Thoracic aorta (tissue), 2 donors: ENCODE measurements at regions not wholly inside any gene's neighbourhood (a gene's known extent, or its start where the extent isn't known, plus 50 kb on each side); places are given as distances from the start of the nearest gene placed in this dataset.

Experiments
- ATAC-seq: fragments of 150-250 bp; one replicate; pipeline ENCODE4 v1.8.0; 2017; ENCODE audit warnings: low read depth; ENCODE audit not compliant: insufficient number of reproducible peaks, low FRiP score
- DNase-seq: peaks from one replicate; pipeline ENCODE4 v3.0.0-alpha.2; 2020; ENCODE audit warnings: low spot score
- H3K27ac ChIP-seq, 2 donors: fragments of 200-600 bp; sonication (generic); 1 replicate in 1 of 2; 2 replicates in 1 of 2; pipeline ENCODE4 v1.5.1; 2016; ENCODE audit warnings: mild to moderate bottlenecking in 2 of 2, moderate library complexity in 2 of 2
- H3K27me3 ChIP-seq: fragments of 200-600 bp; sonication (generic); replicated peaks from 2 replicates; pipeline ENCODE4 v1.6.0; 2016; ENCODE audit warnings: mild to moderate bottlenecking; ENCODE audit not compliant: insufficient read depth
- H3K36me3 ChIP-seq: fragments of 200-600 bp; sonication (generic); one replicate; pipeline ENCODE4 v1.5.1; 2016
- H3K4me1 ChIP-seq, 2 donors: fragments of 200-600 bp; sonication (generic); 1 replicate in 1 of 2; 2 replicates in 1 of 2; pipeline versions ENCODE4 v1.5.1 to v1.6.0; 2016; ENCODE audit warnings: low read depth in 2 of 2, mild to moderate bottlenecking in 1 of 2; ENCODE audit not compliant: control insufficient read depth in 1 of 2
- H3K4me3 ChIP-seq: fragments of 200-600 bp; sonication (generic); 2 replicates; pipeline ENCODE4 v1.5.1; 2016; ENCODE audit warnings: mild to moderate bottlenecking
- H3K9me3 ChIP-seq: fragments of 200-600 bp; sonication (generic); 2 replicates; pipeline ENCODE4 v1.5.1; 2016
- TF ChIP-seq, protein P1 (sequence below): fragments of 200-600 bp; sonication (generic); IDR thresholded peaks from one replicate; pipeline ENCODE4 v1.5.1; 2019; ENCODE audit warnings: antibody characterized with exemption

GRCh38 chr22:27628341-27628740, 173.2 kb downstream of the MN1 start:
- TF ChIP-seq, protein P1, sequence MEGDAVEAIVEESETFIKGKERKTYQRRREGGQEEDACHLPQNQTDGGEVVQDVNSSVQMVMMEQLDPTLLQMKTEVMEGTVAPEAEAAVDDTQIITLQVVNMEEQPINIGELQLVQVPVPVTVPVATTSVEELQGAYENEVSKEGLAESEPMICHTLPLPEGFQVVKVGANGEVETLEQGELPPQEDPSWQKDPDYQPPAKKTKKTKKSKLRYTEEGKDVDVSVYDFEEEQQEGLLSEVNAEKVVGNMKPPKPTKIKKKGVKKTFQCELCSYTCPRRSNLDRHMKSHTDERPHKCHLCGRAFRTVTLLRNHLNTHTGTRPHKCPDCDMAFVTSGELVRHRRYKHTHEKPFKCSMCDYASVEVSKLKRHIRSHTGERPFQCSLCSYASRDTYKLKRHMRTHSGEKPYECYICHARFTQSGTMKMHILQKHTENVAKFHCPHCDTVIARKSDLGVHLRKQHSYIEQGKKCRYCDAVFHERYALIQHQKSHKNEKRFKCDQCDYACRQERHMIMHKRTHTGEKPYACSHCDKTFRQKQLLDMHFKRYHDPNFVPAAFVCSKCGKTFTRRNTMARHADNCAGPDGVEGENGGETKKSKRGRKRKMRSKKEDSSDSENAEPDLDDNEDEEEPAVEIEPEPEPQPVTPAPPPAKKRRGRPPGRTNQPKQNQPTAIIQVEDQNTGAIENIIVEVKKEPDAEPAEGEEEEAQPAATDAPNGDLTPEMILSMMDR, result no peak
- no peaks in the 10 kb centered on the region for H3K27me3 ChIP-seq
- H3K4me3 ChIP-seq, result no peak overlapping the region
- ATAC-seq (no peak), DNase-seq (no peak)
- no peaks in the 10 kb centered on the region for H3K9me3 ChIP-seq
- peaks cover 0 to 3% of the 10 kb centered on the region in 2 donors for H3K4me1 ChIP-seq
- no peak overlapping the region for H3K27ac ChIP-seq
- no peaks in the 10 kb centered on the region for H3K36me3 ChIP-seq

GRCh38 chr22:27628891-27629631, 172.5 kb downstream of the MN1 start:
- ATAC-seq (no peak), DNase-seq (no peak)
- no peaks in the 10 kb centered on the region for H3K36me3 ChIP-seq
- no peaks in the 10 kb centered on the region for H3K27me3 ChIP-seq
- H3K9me3 ChIP-seq, result no peaks in the 10 kb centered on the region
- no peak overlapping the region for H3K4me3 ChIP-seq
- peaks cover 0 to 3% of the 10 kb centered on the region in 2 donors for H3K4me1 ChIP-seq
- no peak overlapping the region for H3K27ac ChIP-seq
- TF ChIP-seq, protein P1, result no peak

GRCh38 chr22:27629908-27630673, 171.5 kb downstream of the MN1 start:
- H3K36me3 ChIP-seq, result no peaks in the 10 kb centered on the region
- no peak overlapping the region for H3K4me3 ChIP-seq
- no peaks in the 10 kb centered on the region for H3K27me3 ChIP-seq
- H3K4me1 ChIP-seq, result peaks cover 0 to 3% of the 10 kb centered on the region in 2 donors
- no peak for ATAC-seq
- TF ChIP-seq, protein P1, result no peak
- no peaks in the 10 kb centered on the region for H3K9me3 ChIP-seq
- no peak overlapping the region for H3K27ac ChIP-seq
- no peak for DNase-seq

- Histone ChIP-seq H3K4me3 (no peak overlapping the region), H3K36me3 (no peaks in the 10 kb centered on the region), H3K27me3 (no peaks in the 10 kb centered on the region), H3K27ac (no peak overlapping the region), H3K9me3 (no peaks in the 10 kb centered on the region), H3K4me1 (peaks cover 0 to 3% of the 10 kb centered on the region in 2 donors)
- TF ChIP-seq, protein P1, result no peak
- no peak for ATAC-seq
- DNase-seq, result no peak
Observed at GRCh38 chr22:27630754-27631153, 170.8 kb downstream of the MN1 start.

DNA sequence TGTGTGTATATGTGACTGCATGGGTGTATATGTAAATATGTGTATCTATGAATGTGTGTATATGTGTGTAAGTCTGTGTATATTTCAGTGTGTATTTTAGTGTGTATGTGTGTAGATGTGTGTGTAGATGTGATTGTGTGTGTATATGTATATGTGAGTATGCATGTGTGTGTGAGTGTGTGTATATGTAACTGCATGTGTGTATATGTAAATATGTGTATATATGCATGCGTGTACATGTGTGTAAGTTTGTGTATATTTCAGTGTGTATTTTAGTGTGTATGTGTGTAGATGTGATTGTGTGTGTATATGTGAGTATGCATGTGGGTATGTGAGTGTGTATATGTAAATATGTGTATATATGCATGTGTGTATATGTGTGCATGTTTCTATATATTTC, 169.9 kb downstream of the MN1 start:
- H3K4me1 ChIP-seq, result peaks cover 3 to 5% of the 10 kb centered on the region in 2 donors
- TF ChIP-seq, protein P1, result no peak

More for the DNA sequence above, 169.9 kb downstream of the MN1 start:
- no peak for ATAC-seq
- H3K27ac ChIP-seq, result no peak overlapping the region
- DNase-seq, result no peak
- H3K9me3 ChIP-seq, result no peaks in the 10 kb centered on the region
- no peak overlapping the region for H3K4me3 ChIP-seq
- no peaks in the 10 kb centered on the region for H3K36me3 ChIP-seq
- no peaks in the 10 kb centered on the region for H3K27me3 ChIP-seq
